Kidney (tissue), 13 donors: ENCODE measurements at regions not wholly inside any gene's neighbourhood (a gene's known extent, or its start where the extent isn't known, plus 50 kb on each side); places are given as distances from the start of the nearest gene placed in this dataset.

Experiments used
- DNase-seq, 5 donors: peaks; one replicate each; pipeline ENCODE4 v3.0.0-alpha.2; 2013 to 2020
- FAIRE-seq: peaks from 2 replicates; lab custom pipeline; 2012; peaks lifted over from hg19 to GRCh38; lab: Jason Lieb, UNC
- H3K27ac ChIP-seq, 2 donors: one replicate each; pipeline ENCODE4 v1.7.0; 2013; ENCODE audit warnings: low read depth in 2 of 2, low read length in 2 of 2, inconsistent platforms in 1 of 2
- H3K27me3 ChIP-seq: one replicate; pipeline ENCODE4 v1.7.1; 2013; ENCODE audit warnings: low read length, inconsistent platforms; ENCODE audit not compliant: control insufficient read depth, insufficient read depth
- H3K36me3 ChIP-seq, 3 donors: one replicate each; pipeline versions ENCODE4 v1.7.0 to v1.7.1; 2013; ENCODE audit warnings: low read length in 3 of 3, control low read depth in 1 of 3, inconsistent platforms in 1 of 3; ENCODE audit not compliant: insufficient read depth in 3 of 3, control insufficient read depth in 2 of 3
- H3K4me1 ChIP-seq, 3 donors: one replicate each; pipeline versions ENCODE4 v1.7.0 to v1.7.1; 2013; ENCODE audit warnings: low read length in 3 of 3, inconsistent platforms in 1 of 3, low read depth in 1 of 3; ENCODE audit not compliant: control insufficient read depth in 2 of 3, insufficient read depth in 2 of 3
- H3K4me3 ChIP-seq, 3 donors: one replicate each; pipeline versions ENCODE4 v1.7.0 to v1.8.1; 2013; ENCODE audit warnings: low read length in 3 of 3, control low read depth in 1 of 3, inconsistent platforms in 1 of 3
- H3K9ac ChIP-seq, 3 donors: one replicate each; pipeline versions ENCODE4 v1.7.0 to v1.7.1; 2013; ENCODE audit warnings: low read length in 3 of 3, control low read depth in 1 of 3, inconsistent platforms in 1 of 3
- H3K9me3 ChIP-seq, 3 donors: one replicate each; pipeline versions ENCODE4 v1.7.0 to v1.7.1; 2013; ENCODE audit warnings: low read length in 3 of 3, control low read depth in 1 of 3, inconsistent platforms in 1 of 3; ENCODE audit not compliant: control insufficient read depth in 2 of 3, insufficient read depth in 1 of 3
- intact Hi-C: fragments of 100-400 bp; cut with DNase I; formaldehyde crosslinking; loops from one replicate; pipeline ENCODE4 v1.11.1; 2022
- TF ChIP-seq, protein P1 (sequence below): IDR thresholded peaks from 3 replicates; pipeline ENCODE4 v1.5.1; 2012; ENCODE audit warnings: mild to moderate bottlenecking, moderate library complexity, borderline replicate concordance; ENCODE audit not compliant: insufficient read depth; ENCODE audit errors: extremely low read depth
- donor health status: control.
- donor health status: control.
- donor health status: control.
- donor health status: control.
- donor health status: control.
- donor health status: DM: yes; HTN: yes; CAD: no.
- donor health status: Normal renal cell carcinoma (clear cell type).

GRCh38 chr15:25987638-25988037 is 124.5 kb upstream of the ATP10A start:
- FAIRE-seq, result no peak
- intact Hi-C loops, result no loop called here
- no peak for DNase-seq

GRCh38 chr15:25985165-25985564 is 122.0 kb upstream of the ATP10A start:
- Histone ChIP-seq H3K9me3 (no peaks in the 10 kb centered on the region), H3K9ac (no peak overlapping the region), H3K36me3 (no peaks in the 10 kb centered on the region), H3K4me3 (no peak overlapping the region), H3K27me3 (no peaks in the 10 kb centered on the region), H3K27ac (no peak overlapping the region), H3K4me1 (no peaks in the 10 kb centered on the region)
- TF ChIP-seq, protein P1, sequence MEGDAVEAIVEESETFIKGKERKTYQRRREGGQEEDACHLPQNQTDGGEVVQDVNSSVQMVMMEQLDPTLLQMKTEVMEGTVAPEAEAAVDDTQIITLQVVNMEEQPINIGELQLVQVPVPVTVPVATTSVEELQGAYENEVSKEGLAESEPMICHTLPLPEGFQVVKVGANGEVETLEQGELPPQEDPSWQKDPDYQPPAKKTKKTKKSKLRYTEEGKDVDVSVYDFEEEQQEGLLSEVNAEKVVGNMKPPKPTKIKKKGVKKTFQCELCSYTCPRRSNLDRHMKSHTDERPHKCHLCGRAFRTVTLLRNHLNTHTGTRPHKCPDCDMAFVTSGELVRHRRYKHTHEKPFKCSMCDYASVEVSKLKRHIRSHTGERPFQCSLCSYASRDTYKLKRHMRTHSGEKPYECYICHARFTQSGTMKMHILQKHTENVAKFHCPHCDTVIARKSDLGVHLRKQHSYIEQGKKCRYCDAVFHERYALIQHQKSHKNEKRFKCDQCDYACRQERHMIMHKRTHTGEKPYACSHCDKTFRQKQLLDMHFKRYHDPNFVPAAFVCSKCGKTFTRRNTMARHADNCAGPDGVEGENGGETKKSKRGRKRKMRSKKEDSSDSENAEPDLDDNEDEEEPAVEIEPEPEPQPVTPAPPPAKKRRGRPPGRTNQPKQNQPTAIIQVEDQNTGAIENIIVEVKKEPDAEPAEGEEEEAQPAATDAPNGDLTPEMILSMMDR, result no peak
- no peak for DNase-seq
- no peak for FAIRE-seq
- intact Hi-C loops, result no loop called here

More at GRCh38 chr15:25987638-25988037, 124.5 kb upstream of the ATP10A start:
- Histone ChIP-seq H3K9me3 (no peaks in the 10 kb centered on the region), H3K9ac (no peak overlapping the region), H3K4me1 (no peaks in the 10 kb centered on the region), H3K36me3 (no peaks in the 10 kb centered on the region), H3K27ac (no peak overlapping the region), H3K27me3 (no peaks in the 10 kb centered on the region), H3K4me3 (no peak overlapping the region)
- TF ChIP-seq, protein P1, result no peak

GRCh38 chr15:25982736-25983135 is 119.6 kb upstream of the ATP10A start:
- intact Hi-C loops, result no loop called here
- TF ChIP-seq, protein P1, result no peak
- DNase-seq (no peak), FAIRE-seq (no peak)
- Histone ChIP-seq H3K9ac (no peak overlapping the region), H3K9me3 (no peaks in the 10 kb centered on the region), H3K27me3 (no peaks in the 10 kb centered on the region), H3K4me1 (no peaks in the 10 kb centered on the region), H3K27ac (no peak overlapping the region), H3K36me3 (no peaks in the 10 kb centered on the region), H3K4me3 (no peak overlapping the region)

GRCh38 chr15:25981114-25981513 is 118.0 kb upstream of the ATP10A start:
- no peaks in the 10 kb centered on the region for H3K4me1 ChIP-seq
- H3K4me3 ChIP-seq, result no peak overlapping the region
- intact Hi-C loops, result no loop called here
- TF ChIP-seq, protein P1, result no peak
- no peak overlapping the region for H3K9ac ChIP-seq
- DNase-seq (no peak), FAIRE-seq (no peak)
- H3K27me3 ChIP-seq, result no peaks in the 10 kb centered on the region
- H3K9me3 ChIP-seq, result no peaks in the 10 kb centered on the region
- H3K27ac ChIP-seq, result no peak overlapping the region
- H3K36me3 ChIP-seq, result no peaks in the 10 kb centered on the region
